Peyer's patch (tissue), 4 donors: ENCODE measurements at regions not wholly inside any gene's neighbourhood (a gene's known extent, or its start where the extent isn't known, plus 50 kb on each side); places are given as distances from the start of the nearest gene placed in this dataset.

Experiments
- CTCF ChIP-seq, 6 experiments: fragments of 450-650 bp in 4 of 6; fragments of 200-600 bp in 2 of 6; sonication (generic) in 1 of 6; IDR thresholded peaks; one replicate each; pipeline ENCODE4 v1.5.1; 2017 to 2019; ENCODE audit warnings: antibody characterized with exemption in 6 of 6, mild to moderate bottlenecking in 3 of 6, moderate library complexity in 1 of 6
- POLR2A ChIP-seq, 2 donors: fragments of 450-650 bp; IDR thresholded peaks; one replicate each; pipeline ENCODE4 v1.5.1; 2017; ENCODE audit warnings: antibody characterized with exemption in 2 of 2, mild to moderate bottlenecking in 2 of 2, moderate library complexity in 2 of 2

GRCh38 chr17:77602062-77602746 is 356.3 kb upstream of the TNRC6C start:
- TF ChIP-seq CTCF (IDR thresholded peaks at IDR 0.05) (no peak), POLR2A (IDR thresholded peaks at IDR 0.05) (no peak)
